ENCODE measurements at regions not wholly inside any gene's neighbourhood (a gene's known extent, or its start where the extent isn't known, plus 50 kb on each side); places are given as distances from the start of the nearest gene placed in this dataset.

DNA sequence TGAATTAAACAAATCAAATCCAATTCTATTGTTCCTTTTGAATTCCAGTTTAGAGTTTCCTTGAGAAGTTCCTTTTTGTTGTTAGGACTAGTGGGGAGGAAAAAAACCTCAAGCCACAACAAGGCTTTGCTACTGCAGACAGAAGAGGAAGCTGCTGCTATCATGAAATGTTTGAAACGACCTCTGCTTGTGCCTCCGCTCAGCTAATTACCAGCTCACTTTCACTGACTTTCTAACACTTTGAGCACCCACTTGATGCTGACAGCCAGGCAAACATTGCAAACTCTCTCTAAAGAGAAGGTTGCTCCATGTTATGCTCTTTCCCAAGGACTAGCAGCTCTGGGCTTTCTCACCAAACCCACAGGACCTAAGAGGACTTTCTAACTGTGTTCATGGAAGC lies 203.9 kb upstream of the PROX1 start:
- H3K9me2 ChIP-seq (ENCODE audit: insufficient read depth, low read length) = no peaks in the 10 kb centered on the region
- no peak overlapping the region for H3K4me3 ChIP-seq (ENCODE audit: low read length)
- TF ChIP-seq EZH2 (IDR thresholded peaks at IDR 0.05; ENCODE audit: borderline replicate concordance, insufficient read depth, low read length, poor library complexity, severe bottlenecking) (no peak), TAF1 (IDR thresholded peaks at IDR 0.05; ENCODE audit: low read depth) (no peak)
- TF ChIP-seq, protein P1, sequence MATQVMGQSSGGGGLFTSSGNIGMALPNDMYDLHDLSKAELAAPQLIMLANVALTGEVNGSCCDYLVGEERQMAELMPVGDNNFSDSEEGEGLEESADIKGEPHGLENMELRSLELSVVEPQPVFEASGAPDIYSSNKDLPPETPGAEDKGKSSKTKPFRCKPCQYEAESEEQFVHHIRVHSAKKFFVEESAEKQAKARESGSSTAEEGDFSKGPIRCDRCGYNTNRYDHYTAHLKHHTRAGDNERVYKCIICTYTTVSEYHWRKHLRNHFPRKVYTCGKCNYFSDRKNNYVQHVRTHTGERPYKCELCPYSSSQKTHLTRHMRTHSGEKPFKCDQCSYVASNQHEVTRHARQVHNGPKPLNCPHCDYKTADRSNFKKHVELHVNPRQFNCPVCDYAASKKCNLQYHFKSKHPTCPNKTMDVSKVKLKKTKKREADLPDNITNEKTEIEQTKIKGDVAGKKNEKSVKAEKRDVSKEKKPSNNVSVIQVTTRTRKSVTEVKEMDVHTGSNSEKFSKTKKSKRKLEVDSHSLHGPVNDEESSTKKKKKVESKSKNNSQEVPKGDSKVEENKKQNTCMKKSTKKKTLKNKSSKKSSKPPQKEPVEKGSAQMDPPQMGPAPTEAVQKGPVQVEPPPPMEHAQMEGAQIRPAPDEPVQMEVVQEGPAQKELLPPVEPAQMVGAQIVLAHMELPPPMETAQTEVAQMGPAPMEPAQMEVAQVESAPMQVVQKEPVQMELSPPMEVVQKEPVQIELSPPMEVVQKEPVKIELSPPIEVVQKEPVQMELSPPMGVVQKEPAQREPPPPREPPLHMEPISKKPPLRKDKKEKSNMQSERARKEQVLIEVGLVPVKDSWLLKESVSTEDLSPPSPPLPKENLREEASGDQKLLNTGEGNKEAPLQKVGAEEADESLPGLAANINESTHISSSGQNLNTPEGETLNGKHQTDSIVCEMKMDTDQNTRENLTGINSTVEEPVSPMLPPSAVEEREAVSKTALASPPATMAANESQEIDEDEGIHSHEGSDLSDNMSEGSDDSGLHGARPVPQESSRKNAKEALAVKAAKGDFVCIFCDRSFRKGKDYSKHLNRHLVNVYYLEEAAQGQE (IDR thresholded peaks at IDR 0.05; ENCODE audit: borderline replicate concordance) = no peak
- H3K27me3 ChIP-seq (ENCODE audit: insufficient read depth, low read depth, low read length) = no peaks in the 10 kb centered on the region
- no peak overlapping the region for H2AFZ ChIP-seq (ENCODE audit: low read depth, low read length)
- H4K20me1 ChIP-seq (ENCODE audit: insufficient read depth) = no peaks in the 10 kb centered on the region
- H3K36me3 ChIP-seq (ENCODE audit: insufficient read depth, low read length) = no peaks in the 10 kb centered on the region
- H3K79me2 ChIP-seq (replicated peaks; ENCODE audit: insufficient read depth, low read length) = no peaks in the 10 kb centered on the region
- H3K4me2 ChIP-seq (ENCODE audit: low read length) = no peak overlapping the region
- H3K9me3 ChIP-seq (ENCODE audit: low read length) = no peaks in the 10 kb centered on the region
- H3K9ac ChIP-seq (ENCODE audit: low read length) = no peak overlapping the region
- H3K27ac ChIP-seq (ENCODE audit: low read length) = no peak overlapping the region
- H3F3A ChIP-seq (ENCODE audit: insufficient read depth, low read length, poor library complexity, severe bottlenecking) = no peaks in the 10 kb centered on the region

DNA sequence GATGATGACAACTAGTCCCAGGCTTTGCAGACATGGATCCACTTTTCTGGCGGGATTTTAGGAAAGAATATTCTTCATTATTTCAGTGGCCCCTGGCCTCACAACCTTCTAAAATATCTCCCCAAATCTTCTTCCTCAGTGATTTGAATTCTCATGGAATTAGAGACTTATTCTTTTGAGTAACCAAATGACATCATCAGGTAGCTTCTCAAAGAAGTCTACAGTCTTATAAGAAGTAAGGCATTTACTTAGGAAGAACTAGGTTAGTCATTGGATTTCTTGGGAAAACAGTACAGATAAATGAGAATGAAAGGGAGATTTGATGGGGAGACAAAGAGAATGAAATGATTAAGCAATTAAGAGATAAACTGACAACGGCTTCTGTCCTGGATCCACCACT lies 201.1 kb upstream of the PROX1 start:
- no peaks in the 10 kb centered on the region for H3K36me3 ChIP-seq (ENCODE audit: insufficient read depth, low read length)
- no peak overlapping the region for H3K27ac ChIP-seq (ENCODE audit: low read length)
- H3K27me3 ChIP-seq (ENCODE audit: insufficient read depth, low read depth, low read length) = no peaks in the 10 kb centered on the region
- no peak overlapping the region for H2AFZ ChIP-seq (ENCODE audit: low read depth, low read length)
- no peaks in the 10 kb centered on the region for H3K9me3 ChIP-seq (ENCODE audit: low read length)
- no peaks in the 10 kb centered on the region for H3K9me2 ChIP-seq (ENCODE audit: insufficient read depth, low read length)
- no peak overlapping the region for H3K9ac ChIP-seq (ENCODE audit: low read length)
- H3K4me2 ChIP-seq (ENCODE audit: low read length) = no peak overlapping the region
- no peaks in the 10 kb centered on the region for H3F3A ChIP-seq (ENCODE audit: insufficient read depth, low read length, poor library complexity, severe bottlenecking)
- no peaks in the 10 kb centered on the region for H4K20me1 ChIP-seq (ENCODE audit: insufficient read depth)
- no peak overlapping the region for H3K4me3 ChIP-seq (ENCODE audit: low read length)
- TF ChIP-seq MXI1 (conservative IDR thresholded peaks at IDR 0.05; ENCODE audit: poor library complexity, severe bottlenecking) (no peak), EP300 (conservative IDR thresholded peaks at IDR 0.05; ENCODE audit: poor library complexity, severe bottlenecking) (no peak), TAF1 (IDR thresholded peaks at IDR 0.05; ENCODE audit: low read depth) (no peak), RAD21 (conservative IDR thresholded peaks at IDR 0.05) (no peak), EZH2 (IDR thresholded peaks at IDR 0.05; ENCODE audit: borderline replicate concordance, insufficient read depth, low read length, poor library complexity, severe bottlenecking) (no peak), POLR2AphosphoS5 (IDR thresholded peaks at IDR 0.05) (no peak), SMC3 (conservative IDR thresholded peaks at IDR 0.05; ENCODE audit: poor library complexity) (no peak)
- TF ChIP-seq, protein P2, sequence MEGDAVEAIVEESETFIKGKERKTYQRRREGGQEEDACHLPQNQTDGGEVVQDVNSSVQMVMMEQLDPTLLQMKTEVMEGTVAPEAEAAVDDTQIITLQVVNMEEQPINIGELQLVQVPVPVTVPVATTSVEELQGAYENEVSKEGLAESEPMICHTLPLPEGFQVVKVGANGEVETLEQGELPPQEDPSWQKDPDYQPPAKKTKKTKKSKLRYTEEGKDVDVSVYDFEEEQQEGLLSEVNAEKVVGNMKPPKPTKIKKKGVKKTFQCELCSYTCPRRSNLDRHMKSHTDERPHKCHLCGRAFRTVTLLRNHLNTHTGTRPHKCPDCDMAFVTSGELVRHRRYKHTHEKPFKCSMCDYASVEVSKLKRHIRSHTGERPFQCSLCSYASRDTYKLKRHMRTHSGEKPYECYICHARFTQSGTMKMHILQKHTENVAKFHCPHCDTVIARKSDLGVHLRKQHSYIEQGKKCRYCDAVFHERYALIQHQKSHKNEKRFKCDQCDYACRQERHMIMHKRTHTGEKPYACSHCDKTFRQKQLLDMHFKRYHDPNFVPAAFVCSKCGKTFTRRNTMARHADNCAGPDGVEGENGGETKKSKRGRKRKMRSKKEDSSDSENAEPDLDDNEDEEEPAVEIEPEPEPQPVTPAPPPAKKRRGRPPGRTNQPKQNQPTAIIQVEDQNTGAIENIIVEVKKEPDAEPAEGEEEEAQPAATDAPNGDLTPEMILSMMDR (IDR thresholded peaks at IDR 0.05; ENCODE audit: poor library complexity, severe bottlenecking) = no peak
- TF ChIP-seq, protein P1 (IDR thresholded peaks at IDR 0.05; ENCODE audit: borderline replicate concordance) = no peak
- no peaks in the 10 kb centered on the region for H3K79me2 ChIP-seq (replicated peaks; ENCODE audit: insufficient read depth, low read length)
